GM12892 (cell line): ENCODE measurements at regions not wholly inside any gene's neighbourhood (a gene's known extent, or its start where the extent isn't known, plus 50 kb on each side); places are given as distances from the start of the nearest gene placed in this dataset.

Experiments used
- POLR2A ChIP-seq: IDR thresholded peaks from 2 replicates; pipeline ENCODE4 v1.6.1; 2011; ENCODE audit warnings: low read depth, low read length, control low read depth
- TAF1 ChIP-seq: IDR thresholded peaks from 2 replicates; pipeline ENCODE4 v1.6.1; 2011; ENCODE audit warnings: low read depth, mild to moderate bottlenecking, control low read depth, low read length, borderline replicate concordance

GRCh38 chrX:5536261-5536660 is 692.4 kb downstream of the NLGN4X start:
- TF ChIP-seq POLR2A (no peak), TAF1 (no peak)
